ENCODE measurements at regions not wholly inside any gene's neighbourhood (a gene's known extent, or its start where the extent isn't known, plus 50 kb on each side); places are given as distances from the start of the nearest gene placed in this dataset.

DNA sequence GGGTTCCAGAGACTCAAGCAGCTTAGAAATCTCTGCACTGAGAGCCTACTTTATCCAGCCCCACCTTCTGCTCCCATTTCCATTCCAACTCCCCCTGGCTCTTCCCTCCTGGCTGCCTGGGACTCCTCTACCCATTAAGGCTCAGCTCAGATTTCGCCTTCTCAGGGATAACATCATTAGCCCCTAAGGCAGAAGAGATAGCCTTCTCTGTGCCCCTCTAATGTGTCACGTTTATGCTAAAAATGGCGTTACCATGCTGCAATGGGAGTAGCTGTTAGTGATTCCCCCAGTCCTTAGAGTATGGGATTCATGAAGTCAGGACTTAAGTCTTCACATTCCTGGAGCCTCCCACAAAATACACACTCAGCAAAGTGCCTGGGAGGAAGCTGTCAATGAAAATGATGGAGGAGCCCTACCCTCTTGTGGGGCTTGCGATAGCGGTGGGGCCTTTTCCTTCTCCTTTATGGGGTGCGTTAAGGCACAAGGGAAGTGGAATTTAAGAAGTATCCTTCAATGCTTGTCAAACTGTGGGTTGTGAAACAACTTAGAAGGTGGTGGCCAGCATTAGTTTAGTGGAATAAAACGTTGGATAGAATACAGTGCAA is 144.7 kb upstream of the COPS8 start:
- in situ Hi-C loops (cut with HindIII; ENCODE audit: low sequenced_read_pairs), result no loop called here

DNA sequence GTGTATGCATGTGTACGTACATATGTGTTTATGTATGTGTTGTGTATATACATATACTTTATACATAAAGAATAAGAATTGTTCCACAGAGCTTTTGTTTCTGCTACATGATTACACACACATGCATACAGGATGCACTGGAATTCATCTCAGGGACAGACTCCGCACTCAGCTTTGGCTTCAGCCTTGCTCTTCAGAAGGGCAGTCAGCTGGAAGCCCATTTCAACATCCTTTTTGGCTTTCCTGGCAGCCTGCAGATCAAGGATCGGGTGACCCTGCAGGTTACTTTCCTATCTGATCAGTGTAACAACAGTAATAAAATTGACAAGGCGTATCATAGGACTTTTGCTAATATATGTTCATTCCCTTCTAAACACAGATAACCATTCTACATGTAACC is 144.1 kb upstream of the COPS8 start:
- in situ Hi-C loops (cut with HindIII; ENCODE audit: low sequenced_read_pairs), result no loop called here

DNA sequence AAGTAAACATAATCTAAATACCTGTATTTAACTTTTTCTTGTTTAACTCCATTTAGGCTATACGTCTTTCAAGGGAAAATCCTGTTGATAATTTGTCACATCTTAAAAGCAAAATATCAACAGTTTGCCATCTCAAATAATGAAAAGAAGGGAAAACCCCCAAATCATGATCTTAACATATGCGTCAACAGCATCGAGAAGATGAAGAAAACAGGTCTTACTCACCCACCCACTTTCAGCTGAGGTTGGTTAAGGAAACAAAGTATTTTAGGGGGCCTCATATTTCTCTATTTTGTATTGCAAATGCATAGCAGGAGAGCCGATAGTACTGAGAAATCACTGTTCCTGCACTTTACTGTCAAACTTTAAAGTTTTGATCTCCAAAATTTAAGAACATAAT is 143.1 kb upstream of the COPS8 start:
- in situ Hi-C loops (cut with HindIII; ENCODE audit: low sequenced_read_pairs), result no loop called here

DNA sequence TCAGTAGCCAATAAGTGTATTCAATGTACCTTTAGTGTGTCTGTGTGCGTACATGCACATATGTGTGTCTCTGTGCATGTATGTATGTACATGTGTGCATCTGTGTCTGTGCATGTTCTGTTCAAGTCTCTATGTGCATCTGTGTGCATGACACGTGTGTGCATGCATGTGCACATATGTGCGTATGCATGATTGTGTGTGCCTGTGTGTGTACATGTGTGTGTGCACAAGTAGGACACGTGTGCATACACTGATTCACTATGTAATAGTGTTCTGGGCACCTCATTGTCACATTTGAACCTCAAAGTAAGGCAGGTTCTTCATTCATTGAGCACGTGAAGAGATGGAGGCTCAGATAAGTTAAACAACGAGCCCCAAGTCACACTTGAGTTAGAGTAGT is 142.6 kb upstream of the COPS8 start:
- in situ Hi-C loops (cut with HindIII; ENCODE audit: low sequenced_read_pairs), result no loop called here

DNA sequence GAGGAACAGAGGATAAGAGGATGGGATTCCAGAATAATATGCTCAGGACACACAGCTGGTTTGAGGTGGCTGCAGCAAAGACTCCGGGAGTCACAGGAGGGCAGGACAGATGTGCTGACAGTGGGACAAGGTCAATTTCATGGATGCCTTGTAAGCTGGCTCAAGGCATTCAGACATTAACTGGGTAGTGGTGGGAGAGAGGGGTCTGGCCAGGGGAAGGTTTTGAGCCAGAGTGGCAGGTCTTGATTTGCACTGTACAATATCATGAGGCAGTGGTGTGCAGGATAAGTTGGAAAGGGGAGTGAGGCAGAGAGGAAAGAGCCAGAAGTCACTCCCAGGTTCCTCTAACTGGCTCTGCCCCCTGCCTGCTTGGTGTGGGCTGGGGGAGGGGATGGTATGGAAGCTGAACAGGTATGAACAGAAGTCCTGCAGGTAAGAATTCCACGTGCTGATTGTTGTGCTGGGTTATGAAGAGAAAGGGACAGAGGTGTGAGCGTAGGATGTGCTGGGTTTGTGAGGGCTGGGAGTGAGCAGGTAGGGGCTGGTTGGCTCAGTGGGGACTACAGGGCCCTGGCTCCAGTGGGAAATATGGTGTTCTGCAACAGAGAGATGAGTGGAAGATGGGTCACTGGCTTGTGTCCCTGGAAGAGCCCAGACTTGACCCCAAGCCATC is 141.7 kb upstream of the COPS8 start:
- in situ Hi-C loops (cut with HindIII; ENCODE audit: low sequenced_read_pairs), result no loop called here

DNA sequence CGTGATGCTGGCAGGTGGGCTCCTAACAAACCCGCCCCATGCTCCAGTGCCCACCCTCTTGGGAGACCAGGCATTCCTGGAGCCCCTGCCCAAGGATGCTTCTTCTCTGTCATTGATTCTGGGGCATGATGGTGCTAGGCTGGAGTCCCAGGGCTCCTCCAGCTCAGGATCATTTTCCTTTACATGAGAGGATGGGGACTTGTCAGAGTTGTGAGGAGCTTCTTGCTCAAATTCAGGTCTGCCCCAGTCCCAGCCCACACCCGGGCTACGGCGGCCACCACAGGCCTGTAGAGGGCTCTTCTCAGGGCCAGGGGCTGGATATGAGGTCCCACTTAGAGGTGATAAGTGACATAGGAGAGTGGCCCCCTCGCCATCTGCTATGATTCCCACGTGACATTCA is 141.1 kb upstream of the COPS8 start:
- in situ Hi-C loops (cut with HindIII; ENCODE audit: low sequenced_read_pairs), result no loop called here

DNA sequence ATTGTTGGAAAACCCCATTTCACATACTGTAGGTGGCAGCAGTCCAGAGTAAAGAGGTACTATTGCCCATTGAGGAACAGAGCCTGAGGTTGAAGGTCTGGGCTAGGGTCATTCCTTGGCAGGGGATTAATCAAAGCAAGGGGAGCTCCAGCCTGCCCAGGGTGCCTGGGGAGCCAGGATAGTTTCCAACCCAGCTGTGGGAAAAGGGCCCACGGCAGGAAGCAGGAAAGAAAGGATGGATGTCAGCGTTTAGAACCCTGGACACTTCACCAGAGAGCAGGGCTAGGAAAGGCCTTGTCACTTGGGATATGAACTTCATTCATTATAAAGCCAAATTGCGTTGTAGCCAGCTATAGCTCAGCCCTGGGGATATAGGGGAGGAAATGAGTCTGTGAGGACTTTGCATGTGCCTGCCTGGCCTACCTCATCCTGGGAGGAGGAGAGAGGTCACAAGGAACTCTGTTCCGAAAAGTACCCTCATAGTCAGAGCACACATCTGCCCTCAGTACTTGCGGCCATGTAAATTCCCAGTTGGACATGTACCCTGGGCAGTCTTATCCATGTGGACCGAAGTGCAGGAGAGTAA is 140.2 kb upstream of the COPS8 start:
- in situ Hi-C loops (cut with HindIII; ENCODE audit: low sequenced_read_pairs), result no loop called here

DNA sequence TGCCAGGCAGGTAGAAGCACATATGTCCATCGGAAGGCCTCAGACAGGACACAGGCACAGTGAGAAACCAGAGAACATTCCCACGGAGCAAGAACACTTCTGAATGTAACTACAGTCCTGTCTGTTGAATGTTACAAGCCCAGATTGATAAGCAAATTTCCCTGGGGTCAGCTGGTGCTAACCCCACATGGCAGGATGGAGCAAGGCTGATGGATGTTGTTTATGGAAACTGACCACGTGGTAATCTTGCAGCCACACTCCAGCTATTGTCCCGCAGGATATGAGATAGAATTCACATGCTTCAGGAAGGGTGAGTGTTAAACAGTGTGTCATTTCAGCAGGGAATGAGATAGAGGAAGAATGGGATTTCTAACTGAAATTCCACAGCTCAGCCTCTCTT is 138.8 kb upstream of the COPS8 start:
- in situ Hi-C loops (cut with HindIII; ENCODE audit: low sequenced_read_pairs), result no loop called here

DNA sequence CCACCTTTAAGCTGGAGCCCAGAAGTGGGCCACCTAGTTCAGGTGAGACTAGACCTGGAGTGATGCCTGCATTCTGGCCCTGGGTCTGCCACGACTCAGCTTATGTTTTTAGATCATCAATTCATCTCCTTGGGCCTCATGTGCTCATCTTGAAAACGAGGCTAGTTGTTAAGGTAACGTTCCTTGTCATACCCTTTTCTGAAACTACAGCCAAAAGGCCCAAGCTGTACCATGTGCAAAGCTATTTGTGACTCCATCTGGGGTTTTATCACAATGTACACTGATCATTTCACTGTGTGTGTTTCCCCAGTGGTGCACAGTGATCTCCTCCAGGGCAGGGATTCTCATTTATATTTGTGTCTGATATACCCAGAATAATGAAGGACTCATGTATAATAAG is 138.4 kb upstream of the COPS8 start:
- in situ Hi-C loops (cut with HindIII; ENCODE audit: low sequenced_read_pairs), result no loop called here

DNA sequence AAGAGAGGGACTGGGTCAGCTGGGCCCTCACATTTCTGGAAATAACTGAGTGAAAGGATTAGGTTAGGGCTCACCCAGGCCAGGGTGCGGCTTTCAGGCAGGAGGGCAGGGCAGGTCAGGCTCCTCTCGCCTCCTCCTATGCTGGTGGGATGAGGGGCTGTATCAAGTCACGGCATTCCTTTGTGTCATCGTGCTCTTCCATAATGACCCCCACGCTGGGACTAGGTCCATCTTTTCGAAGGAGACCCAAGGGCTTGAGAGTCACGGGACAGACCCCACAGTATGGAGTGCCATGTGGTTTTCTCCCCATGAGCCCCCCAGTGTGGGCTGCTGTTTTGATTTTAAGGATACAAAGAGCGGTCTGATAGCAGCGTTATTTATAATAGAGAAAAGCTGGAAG is 137.8 kb upstream of the COPS8 start:
- in situ Hi-C loops (cut with HindIII; ENCODE audit: low sequenced_read_pairs), result no loop called here

DNA sequence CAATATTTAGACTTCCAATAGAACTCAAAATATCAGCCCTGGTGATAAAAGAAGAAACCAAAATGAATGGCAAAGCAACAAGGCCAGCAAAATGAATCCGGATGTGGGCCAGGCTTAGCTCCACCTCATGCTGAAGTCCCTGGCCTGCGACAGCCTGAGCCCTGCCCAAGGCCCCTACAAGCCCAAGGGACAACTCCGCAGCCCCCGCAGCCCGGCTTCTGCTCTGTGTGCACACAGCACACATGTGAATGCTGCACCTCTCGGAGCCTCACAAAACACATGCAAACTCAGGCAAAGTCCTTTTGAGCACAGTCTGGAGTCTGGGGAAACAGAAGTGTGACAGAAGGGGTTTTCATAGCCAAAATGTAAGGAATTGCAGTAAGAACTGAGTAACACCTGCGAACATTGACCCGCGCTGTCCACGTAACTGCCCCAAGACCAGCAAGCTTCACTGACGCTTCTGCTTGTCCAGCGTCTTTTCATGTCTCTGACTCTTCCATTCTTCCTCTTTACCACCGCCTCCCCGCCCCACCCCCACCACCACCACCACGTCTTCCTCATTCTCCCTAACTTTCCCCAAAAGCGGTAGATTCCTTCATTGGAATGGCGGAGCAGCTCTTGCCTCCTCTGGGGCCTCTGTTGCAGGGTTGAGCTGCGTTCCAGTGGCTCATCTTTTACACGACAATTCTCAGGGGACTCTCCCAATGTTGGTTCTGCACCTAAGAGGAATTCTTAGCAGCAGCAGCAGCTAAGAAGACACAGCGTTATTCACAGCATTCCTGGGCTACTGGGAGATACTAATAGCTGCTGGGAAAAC is 136.4 kb upstream of the COPS8 start:
- in situ Hi-C loops (cut with HindIII; ENCODE audit: low sequenced_read_pairs), result no loop called here

DNA sequence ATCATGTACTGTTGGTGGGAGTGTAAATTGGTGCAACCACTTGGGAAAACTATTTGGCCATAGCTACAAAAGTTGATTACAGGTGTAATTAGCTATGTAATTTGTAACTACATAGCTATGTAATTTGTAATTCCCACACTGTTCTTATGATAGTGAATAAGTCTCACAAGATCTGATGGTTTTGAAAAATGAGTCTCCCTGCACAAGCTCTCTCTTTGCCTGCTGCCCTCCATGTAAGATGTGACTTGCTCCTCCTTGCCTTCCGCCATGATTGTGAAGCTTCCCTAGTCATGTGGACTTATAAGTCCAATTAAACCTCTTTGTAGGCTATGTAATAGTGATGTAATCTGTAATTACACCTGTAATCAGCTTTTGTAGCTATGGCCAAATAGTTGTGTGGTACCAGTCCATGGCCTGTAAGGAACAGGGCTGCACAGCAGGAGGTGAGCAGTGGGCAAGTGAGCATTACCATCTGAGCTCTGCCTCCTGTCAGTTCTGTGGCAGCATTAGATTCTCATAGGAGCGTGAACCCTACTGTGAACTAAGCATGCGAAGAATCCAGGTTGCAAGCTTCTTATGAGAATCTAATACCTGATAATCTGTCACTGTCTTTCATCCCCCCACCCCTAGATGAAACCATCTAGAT is 133.7 kb upstream of the COPS8 start:
- in situ Hi-C loops (cut with HindIII; ENCODE audit: low sequenced_read_pairs), result no loop called here

DNA sequence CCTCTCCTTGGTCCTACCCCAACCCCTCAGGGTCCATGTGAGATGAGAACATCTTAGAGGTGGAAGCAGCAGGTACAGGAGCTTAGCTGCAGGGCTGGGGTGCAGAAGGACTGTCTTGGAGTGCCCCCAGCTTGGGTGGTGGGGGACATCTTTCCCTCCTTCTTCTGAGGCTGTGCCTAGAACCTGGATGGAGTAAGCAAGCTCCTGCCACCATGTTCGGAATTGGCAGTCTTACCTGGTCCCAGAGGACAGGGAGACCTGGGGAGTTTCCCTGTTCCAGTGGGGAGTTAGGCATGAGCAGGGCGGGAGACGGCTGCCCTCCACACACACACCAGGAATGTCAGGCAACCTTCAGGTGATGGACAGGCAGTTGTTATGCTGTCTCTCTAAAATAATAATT is 131.0 kb upstream of the COPS8 start:
- in situ Hi-C loops (cut with HindIII; ENCODE audit: low sequenced_read_pairs), result no loop called here

DNA sequence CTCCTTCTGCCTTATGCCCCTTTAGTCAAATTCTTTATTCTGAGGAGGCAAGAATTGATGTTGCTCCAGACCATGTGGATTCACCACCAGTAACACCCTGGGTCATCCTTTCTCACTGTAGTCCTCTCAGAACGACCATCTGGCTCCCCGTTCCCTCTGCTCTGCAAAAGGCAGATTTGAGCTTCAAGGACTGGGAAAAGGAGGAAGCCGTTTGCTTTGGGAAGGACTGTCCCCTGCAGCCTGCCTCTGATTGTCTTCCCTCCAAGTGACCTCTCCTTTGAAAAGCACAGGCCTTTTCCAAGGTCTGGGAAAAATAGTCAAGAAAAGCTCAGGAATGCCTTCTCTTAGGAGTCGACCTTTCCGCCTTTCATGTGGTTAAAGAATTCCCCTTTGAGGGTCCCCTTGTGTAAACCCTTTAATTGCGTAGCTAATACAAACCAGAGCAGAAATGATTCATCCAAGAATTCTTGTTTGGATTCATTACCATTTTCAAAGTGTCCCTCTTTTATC is 130.1 kb upstream of the COPS8 start:
- in situ Hi-C loops (cut with HindIII; ENCODE audit: low sequenced_read_pairs), result no loop called here

DNA sequence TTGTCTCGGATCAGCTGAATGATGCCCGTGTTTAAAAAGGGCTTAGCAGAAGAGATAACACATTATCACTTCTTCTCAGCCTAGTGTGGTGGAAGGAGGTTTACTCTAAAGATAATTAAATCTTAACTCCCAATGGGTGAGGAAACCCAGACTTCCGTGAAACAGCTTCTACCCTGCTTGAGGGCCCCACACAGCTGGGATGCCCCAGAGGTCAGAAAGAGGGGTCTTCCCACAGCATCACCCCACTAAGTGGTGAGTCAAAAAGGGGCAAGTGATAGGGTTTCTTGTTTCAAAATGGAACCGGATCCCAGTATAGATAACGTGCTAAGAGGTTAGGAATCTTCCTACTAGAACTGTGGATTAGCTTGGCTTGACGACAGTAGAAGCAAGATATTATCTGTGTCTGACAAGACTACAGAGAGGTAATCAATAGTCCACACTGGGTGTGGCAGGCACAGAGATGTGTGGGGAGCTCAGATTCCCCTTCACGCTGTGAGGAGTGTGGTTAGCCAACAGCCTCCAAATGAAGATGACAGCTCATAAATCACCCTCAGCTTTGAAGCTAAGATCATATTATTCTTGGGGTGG is 129.6 kb upstream of the COPS8 start:
- in situ Hi-C loops (cut with HindIII; ENCODE audit: low sequenced_read_pairs), result no loop called here

DNA sequence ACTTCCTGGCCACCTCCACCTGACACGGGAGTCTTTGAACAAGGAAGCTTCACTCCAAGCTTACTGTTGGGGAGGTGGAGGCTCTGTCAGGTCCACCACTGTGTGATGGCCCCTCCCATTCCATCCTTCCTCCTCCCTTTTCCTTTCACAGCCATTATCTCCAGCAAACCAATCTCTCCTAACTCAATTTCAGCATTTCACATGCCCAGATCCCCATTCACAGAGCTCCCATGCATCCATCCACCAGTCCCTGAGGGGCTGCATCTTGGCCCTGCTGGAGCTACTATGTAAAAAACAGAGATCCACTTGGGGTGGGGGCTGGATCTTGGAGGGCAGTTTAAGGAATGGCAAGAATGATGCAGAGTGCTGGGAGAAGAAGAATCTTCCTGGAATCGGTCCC is 129.0 kb upstream of the COPS8 start:
- in situ Hi-C loops (cut with HindIII; ENCODE audit: low sequenced_read_pairs), result no loop called here

DNA sequence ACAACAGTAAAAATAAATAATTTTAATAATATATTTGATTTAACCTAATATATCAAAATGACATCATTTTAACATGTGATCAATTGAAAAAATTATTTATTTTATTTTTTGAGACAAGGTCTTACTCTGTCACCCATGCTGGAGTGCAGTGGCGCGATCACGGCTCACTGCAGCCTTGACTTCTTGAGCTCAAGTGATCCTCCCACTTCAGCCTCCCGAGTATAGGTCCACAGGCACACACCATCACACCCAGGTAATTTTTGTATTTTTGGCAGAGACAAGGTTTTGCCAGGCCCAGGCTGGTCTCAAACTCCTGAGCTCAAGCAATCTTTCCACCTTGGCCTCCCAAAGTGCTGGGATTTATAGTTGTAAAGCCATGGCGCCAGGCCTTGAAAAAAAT is 126.7 kb upstream of the COPS8 start:
- in situ Hi-C loops (cut with HindIII; ENCODE audit: low sequenced_read_pairs), result no loop called here

DNA sequence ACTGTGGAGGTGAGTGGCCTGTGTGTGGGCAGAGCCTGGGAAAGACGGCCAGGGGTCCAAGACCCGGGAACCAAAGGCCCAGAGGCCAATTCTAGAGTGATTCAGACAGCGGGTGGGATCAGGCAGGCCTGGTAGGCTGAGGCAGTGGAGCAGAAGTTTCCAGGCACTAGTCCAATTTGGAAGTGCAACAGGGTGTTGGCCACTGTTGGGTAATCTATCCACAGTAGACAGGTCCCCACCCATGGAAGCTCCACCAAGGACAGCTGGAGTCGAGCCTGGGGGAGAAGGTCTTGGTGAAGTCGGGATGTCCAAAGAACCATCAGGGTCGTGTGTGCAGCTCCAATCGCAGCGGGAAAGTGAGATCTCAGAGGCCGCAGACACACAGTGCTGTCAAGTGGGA is 125.8 kb upstream of the COPS8 start:
- in situ Hi-C loops (cut with HindIII; ENCODE audit: low sequenced_read_pairs), result no loop called here

DNA sequence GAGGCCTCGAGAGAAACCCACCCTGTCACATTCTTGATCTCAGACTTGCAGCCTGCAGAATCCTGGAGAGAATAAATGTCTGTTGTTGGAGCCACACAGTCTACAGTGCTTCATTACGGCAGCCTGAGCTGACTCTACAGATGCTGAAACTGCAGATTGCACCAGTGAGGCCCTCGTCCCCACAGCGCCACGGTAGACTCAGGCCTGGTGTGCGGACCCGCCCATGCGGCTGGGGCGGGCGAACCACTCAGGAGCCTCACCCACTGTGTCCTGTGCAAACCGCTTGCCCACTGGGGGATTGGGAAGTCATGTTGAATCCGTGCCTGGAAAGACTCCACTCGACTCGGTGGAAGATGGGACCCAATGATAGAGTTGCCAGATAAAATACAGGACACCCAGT is 125.2 kb upstream of the COPS8 start:
- in situ Hi-C loops (cut with HindIII; ENCODE audit: low sequenced_read_pairs), result no loop called here

DNA sequence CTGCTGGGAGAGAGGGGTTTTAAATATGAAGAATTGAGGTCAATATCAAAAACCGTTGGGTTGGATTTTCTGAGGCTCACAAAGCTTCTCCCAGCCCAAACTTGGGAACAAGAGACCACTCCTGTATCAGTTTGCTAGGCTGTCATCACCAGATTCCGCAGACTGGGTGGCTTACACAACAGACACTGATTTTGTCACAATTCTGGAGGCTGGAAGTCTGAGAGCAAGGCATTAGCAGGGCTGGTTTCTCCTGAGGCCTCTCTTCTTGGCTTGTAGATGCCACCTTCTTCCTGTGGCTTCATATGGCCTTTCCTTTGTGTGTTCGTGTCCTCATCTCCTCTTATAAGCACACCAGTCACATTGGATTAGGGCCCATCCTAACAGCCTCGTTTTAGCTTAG is 122.9 kb upstream of the COPS8 start:
- in situ Hi-C loops (cut with HindIII; ENCODE audit: low sequenced_read_pairs), result no loop called here

DNA sequence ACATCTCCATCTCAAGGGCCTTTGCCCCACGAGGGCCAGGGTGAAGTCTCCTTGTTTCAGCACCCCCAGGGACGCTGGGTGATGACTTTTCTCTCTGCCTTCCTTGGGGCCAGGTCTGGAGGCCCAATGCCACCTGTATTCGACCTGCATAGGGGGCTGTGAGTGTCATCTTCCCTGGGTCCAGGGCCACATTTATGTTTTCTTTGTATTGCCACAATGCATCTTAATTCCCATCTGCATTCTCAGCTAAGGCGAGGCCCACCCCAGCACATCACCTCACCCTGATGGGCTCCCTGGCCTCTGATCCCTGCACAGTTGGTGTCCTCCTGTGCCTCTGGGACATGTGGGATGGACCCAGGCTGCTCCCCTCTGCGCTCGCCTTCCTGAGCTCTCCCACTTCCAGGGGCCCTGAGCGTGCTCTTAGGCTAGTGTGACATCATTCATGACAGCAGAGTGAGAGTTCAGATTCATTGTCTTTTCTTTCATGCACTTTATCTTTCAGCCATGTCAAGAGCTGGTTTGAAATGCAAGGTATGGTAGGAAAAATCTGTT is 122.0 kb upstream of the COPS8 start:
- in situ Hi-C loops (cut with HindIII; ENCODE audit: low sequenced_read_pairs), result no loop called here
